ENCODE measurements at regions not wholly inside any gene's neighbourhood (a gene's known extent, or its start where the extent isn't known, plus 50 kb on each side); places are given as distances from the start of the nearest gene placed in this dataset.

DNA sequence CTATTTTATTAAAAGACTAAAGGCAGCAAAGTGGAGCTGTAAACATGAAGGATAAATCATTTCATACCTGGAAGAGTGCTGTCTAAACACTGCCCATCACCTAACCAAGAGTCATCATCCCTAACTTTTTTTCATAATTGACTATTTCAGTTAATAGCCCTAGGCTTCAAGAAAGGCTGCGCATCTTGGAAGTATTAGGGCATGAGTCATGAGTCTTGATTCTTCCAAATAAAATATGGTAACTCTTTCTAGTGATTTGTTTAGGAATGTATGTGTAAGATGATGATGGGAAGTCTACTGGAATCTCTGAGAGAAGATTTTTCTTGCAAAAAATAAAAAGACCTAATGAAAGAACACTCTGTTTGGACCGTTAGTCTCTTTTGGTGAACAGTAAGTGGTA lies 207.7 kb upstream of the AHR start:
- Histone ChIP-seq H3K9ac (ENCODE audit: low read length) (no peak overlapping the region), H3K27ac (ENCODE audit: low read length) (no peak overlapping the region), H3K4me2 (ENCODE audit: low read length) (no peak overlapping the region), H3K9me2 (ENCODE audit: insufficient read depth, low read length) (no peaks in the 10 kb centered on the region), H3K79me2 (replicated peaks; ENCODE audit: insufficient read depth, low read length) (no peaks in the 10 kb centered on the region), H3K36me3 (ENCODE audit: insufficient read depth, low read length) (no peaks in the 10 kb centered on the region), H2AFZ (ENCODE audit: low read depth, low read length) (no peak overlapping the region), H3K27me3 (ENCODE audit: insufficient read depth, low read depth, low read length) (no peaks in the 10 kb centered on the region), H3K4me3 (ENCODE audit: low read length) (no peak overlapping the region), H3F3A (ENCODE audit: insufficient read depth, low read length, poor library complexity, severe bottlenecking) (no peaks in the 10 kb centered on the region), H3K9me3 (ENCODE audit: low read length) (no peaks in the 10 kb centered on the region), H4K20me1 (ENCODE audit: insufficient read depth) (no peaks in the 10 kb centered on the region)
- no peak for TF ChIP-seq SMC3 (conservative IDR thresholded peaks at IDR 0.05; ENCODE audit: poor library complexity)
- TF ChIP-seq EP300 (conservative IDR thresholded peaks at IDR 0.05; ENCODE audit: poor library complexity, severe bottlenecking), result no peak
- TF ChIP-seq, protein P1, sequence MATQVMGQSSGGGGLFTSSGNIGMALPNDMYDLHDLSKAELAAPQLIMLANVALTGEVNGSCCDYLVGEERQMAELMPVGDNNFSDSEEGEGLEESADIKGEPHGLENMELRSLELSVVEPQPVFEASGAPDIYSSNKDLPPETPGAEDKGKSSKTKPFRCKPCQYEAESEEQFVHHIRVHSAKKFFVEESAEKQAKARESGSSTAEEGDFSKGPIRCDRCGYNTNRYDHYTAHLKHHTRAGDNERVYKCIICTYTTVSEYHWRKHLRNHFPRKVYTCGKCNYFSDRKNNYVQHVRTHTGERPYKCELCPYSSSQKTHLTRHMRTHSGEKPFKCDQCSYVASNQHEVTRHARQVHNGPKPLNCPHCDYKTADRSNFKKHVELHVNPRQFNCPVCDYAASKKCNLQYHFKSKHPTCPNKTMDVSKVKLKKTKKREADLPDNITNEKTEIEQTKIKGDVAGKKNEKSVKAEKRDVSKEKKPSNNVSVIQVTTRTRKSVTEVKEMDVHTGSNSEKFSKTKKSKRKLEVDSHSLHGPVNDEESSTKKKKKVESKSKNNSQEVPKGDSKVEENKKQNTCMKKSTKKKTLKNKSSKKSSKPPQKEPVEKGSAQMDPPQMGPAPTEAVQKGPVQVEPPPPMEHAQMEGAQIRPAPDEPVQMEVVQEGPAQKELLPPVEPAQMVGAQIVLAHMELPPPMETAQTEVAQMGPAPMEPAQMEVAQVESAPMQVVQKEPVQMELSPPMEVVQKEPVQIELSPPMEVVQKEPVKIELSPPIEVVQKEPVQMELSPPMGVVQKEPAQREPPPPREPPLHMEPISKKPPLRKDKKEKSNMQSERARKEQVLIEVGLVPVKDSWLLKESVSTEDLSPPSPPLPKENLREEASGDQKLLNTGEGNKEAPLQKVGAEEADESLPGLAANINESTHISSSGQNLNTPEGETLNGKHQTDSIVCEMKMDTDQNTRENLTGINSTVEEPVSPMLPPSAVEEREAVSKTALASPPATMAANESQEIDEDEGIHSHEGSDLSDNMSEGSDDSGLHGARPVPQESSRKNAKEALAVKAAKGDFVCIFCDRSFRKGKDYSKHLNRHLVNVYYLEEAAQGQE (IDR thresholded peaks at IDR 0.05; ENCODE audit: borderline replicate concordance), result no peak
- TF ChIP-seq POLR2AphosphoS5 (IDR thresholded peaks at IDR 0.05), result no peak
- no peak for TF ChIP-seq RAD21 (conservative IDR thresholded peaks at IDR 0.05)
- TF ChIP-seq EZH2 (IDR thresholded peaks at IDR 0.05; ENCODE audit: borderline replicate concordance, insufficient read depth, low read length, poor library complexity, severe bottlenecking), result no peak

DNA sequence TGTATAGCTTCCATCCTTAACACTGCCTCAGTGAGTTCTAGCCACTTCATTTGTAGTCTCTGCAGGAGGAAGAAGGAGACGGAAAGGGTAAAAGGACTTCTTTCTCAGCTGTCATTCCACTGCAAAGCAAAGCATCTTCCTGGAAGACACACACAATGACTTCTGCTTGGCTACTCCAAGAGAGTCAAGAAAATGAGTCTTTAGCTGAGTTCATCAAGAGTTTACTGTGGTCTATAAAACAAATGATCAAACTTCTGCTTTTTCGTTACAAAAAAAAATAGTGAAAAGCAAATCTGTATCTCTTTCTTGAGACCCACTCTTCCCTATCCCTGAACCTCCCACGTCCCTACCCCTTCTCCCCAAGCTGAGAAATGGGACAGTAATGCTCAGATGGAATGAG lies 205.0 kb upstream of the AHR start:
- H3K27ac ChIP-seq (ENCODE audit: low read length), result no peak overlapping the region
- H2AFZ ChIP-seq (ENCODE audit: low read depth, low read length), result no peak overlapping the region
- H3K9me2 ChIP-seq (ENCODE audit: insufficient read depth, low read length), result no peaks in the 10 kb centered on the region
- H3K79me2 ChIP-seq (replicated peaks; ENCODE audit: insufficient read depth, low read length), result no peaks in the 10 kb centered on the region
- no peak overlapping the region for H3K9ac ChIP-seq (ENCODE audit: low read length)
- no peaks in the 10 kb centered on the region for H3K9me3 ChIP-seq (ENCODE audit: low read length)
- no peak for TF ChIP-seq EP300 (conservative IDR thresholded peaks at IDR 0.05; ENCODE audit: poor library complexity, severe bottlenecking)
- TF ChIP-seq POLR2AphosphoS5 (IDR thresholded peaks at IDR 0.05), result no peak
- TF ChIP-seq, protein P1 (IDR thresholded peaks at IDR 0.05; ENCODE audit: borderline replicate concordance), result no peak
- TF ChIP-seq, protein P2, sequence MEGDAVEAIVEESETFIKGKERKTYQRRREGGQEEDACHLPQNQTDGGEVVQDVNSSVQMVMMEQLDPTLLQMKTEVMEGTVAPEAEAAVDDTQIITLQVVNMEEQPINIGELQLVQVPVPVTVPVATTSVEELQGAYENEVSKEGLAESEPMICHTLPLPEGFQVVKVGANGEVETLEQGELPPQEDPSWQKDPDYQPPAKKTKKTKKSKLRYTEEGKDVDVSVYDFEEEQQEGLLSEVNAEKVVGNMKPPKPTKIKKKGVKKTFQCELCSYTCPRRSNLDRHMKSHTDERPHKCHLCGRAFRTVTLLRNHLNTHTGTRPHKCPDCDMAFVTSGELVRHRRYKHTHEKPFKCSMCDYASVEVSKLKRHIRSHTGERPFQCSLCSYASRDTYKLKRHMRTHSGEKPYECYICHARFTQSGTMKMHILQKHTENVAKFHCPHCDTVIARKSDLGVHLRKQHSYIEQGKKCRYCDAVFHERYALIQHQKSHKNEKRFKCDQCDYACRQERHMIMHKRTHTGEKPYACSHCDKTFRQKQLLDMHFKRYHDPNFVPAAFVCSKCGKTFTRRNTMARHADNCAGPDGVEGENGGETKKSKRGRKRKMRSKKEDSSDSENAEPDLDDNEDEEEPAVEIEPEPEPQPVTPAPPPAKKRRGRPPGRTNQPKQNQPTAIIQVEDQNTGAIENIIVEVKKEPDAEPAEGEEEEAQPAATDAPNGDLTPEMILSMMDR (IDR thresholded peaks at IDR 0.05; ENCODE audit: poor library complexity, severe bottlenecking), result no peak
- no peak for TF ChIP-seq EZH2 (IDR thresholded peaks at IDR 0.05; ENCODE audit: borderline replicate concordance, insufficient read depth, low read length, poor library complexity, severe bottlenecking)
- no peak for TF ChIP-seq MXI1 (conservative IDR thresholded peaks at IDR 0.05; ENCODE audit: poor library complexity, severe bottlenecking)
- H3K4me2 ChIP-seq (ENCODE audit: low read length), result no peak overlapping the region
- H3K4me3 ChIP-seq (ENCODE audit: low read length), result no peak overlapping the region
- H4K20me1 ChIP-seq (ENCODE audit: insufficient read depth), result no peaks in the 10 kb centered on the region
- no peaks in the 10 kb centered on the region for H3F3A ChIP-seq (ENCODE audit: insufficient read depth, low read length, poor library complexity, severe bottlenecking)
- no peaks in the 10 kb centered on the region for H3K27me3 ChIP-seq (ENCODE audit: insufficient read depth, low read depth, low read length)
- H3K36me3 ChIP-seq (ENCODE audit: insufficient read depth, low read length), result no peaks in the 10 kb centered on the region

All from neural cell (in vitro differentiated cells).